ENCODE measurements at regions not wholly inside any gene's neighbourhood (a gene's known extent, or its start where the extent isn't known, plus 50 kb on each side); places are given as distances from the start of the nearest gene placed in this dataset.

GRCh38 chr20:10915815-10916214 lies 242.0 kb upstream of the JAG1 start:
- TF ChIP-seq, protein P1, sequence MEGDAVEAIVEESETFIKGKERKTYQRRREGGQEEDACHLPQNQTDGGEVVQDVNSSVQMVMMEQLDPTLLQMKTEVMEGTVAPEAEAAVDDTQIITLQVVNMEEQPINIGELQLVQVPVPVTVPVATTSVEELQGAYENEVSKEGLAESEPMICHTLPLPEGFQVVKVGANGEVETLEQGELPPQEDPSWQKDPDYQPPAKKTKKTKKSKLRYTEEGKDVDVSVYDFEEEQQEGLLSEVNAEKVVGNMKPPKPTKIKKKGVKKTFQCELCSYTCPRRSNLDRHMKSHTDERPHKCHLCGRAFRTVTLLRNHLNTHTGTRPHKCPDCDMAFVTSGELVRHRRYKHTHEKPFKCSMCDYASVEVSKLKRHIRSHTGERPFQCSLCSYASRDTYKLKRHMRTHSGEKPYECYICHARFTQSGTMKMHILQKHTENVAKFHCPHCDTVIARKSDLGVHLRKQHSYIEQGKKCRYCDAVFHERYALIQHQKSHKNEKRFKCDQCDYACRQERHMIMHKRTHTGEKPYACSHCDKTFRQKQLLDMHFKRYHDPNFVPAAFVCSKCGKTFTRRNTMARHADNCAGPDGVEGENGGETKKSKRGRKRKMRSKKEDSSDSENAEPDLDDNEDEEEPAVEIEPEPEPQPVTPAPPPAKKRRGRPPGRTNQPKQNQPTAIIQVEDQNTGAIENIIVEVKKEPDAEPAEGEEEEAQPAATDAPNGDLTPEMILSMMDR (IDR thresholded peaks at IDR 0.05), result no peak
- TF ChIP-seq SIN3A (IDR thresholded peaks at IDR 0.05; ENCODE audit: borderline replicate concordance, insufficient read depth, low read depth, low read length), result no peak

Measured in Panc1 (cell line).